Lower leg skin (tissue), 4 donors: ENCODE measurements at regions not wholly inside any gene's neighbourhood (a gene's known extent, or its start where the extent isn't known, plus 50 kb on each side); places are given as distances from the start of the nearest gene placed in this dataset.

ENCODE experiments used
- DNase-seq, 2 donors: peaks; one replicate each; pipeline ENCODE4 v3.0.0-alpha.2; 2019; ENCODE audit warnings: low spot score in 2 of 2
- H3K4me3 ChIP-seq: fragments of 200-600 bp; sonication (generic); 2 replicates; pipeline ENCODE4 v1.5.1; 2017; ENCODE audit warnings: mild to moderate bottlenecking, low read depth; ENCODE audit not compliant: poor library complexity, severe bottlenecking
- CTCF ChIP-seq, 3 donors: fragments of 450-650 bp; IDR thresholded peaks; one replicate each; pipeline ENCODE4 v1.5.1; 2016; ENCODE audit warnings: antibody characterized with exemption in 3 of 3, mild to moderate bottlenecking in 3 of 3, moderate library complexity in 2 of 3
- POLR2A ChIP-seq, 2 donors: fragments of 450-650 bp; IDR thresholded peaks; one replicate each; pipeline ENCODE4 v1.6.1; 2016 to 2017; ENCODE audit warnings: antibody characterized with exemption in 2 of 2, mild to moderate bottlenecking in 1 of 2, moderate library complexity in 1 of 2
- WGBS, 2 donors: methylation state at CpG; one replicate each; pipeline ENCODE4 v1.1.5; 2018; 5-methylcytosine and 5-hydroxymethylcytosine counted together
- intact Hi-C: fragments of 100-400 bp; cut with DNase I; formaldehyde crosslinking; loops from one replicate; pipeline ENCODE4 v1.15.0; 2023; ENCODE audit warnings: low total_unique reads

- WGBS, 2 donors = 73 to 80% methylated on average over 3 to 5 of the region's 5 CpGs
- intact Hi-C loops = no loop called here
- TF ChIP-seq POLR2A (IDR thresholded peaks at IDR 0.05) = no peak
- DNase-seq = no peak
- H3K4me3 ChIP-seq = no peak overlapping the region
These were observed 276.2 kb upstream of the CNTN6 start for GRCh38 chr3:816605-817004.

- no peak overlapping the region for H3K4me3 ChIP-seq
- 56 to 68% methylated on average over 1 of the region's 1 CpG for WGBS, 2 donors
- TF ChIP-seq POLR2A (IDR thresholded peaks at IDR 0.05) = no peak
- no peak for TF ChIP-seq CTCF (IDR thresholded peaks at IDR 0.05)
- no peak for DNase-seq
- intact Hi-C loops = no loop called here
These were observed 258.1 kb upstream of the CNTN6 start for GRCh38 chr3:834679-835078.

- intact Hi-C loops = no loop called here
- TF ChIP-seq POLR2A (IDR thresholded peaks at IDR 0.05) = no peak
These were observed 257.7 kb upstream of the CNTN6 start for GRCh38 chr3:835096-835495.

GRCh38 chr3:839981-840380 lies 252.8 kb upstream of the CNTN6 start:
- TF ChIP-seq POLR2A (IDR thresholded peaks at IDR 0.05) = no peak
- TF ChIP-seq CTCF (IDR thresholded peaks at IDR 0.05) = no peak
- H3K4me3 ChIP-seq = no peak overlapping the region
- intact Hi-C loops = no loop called here
- DNase-seq = no peak
- WGBS, 2 donors = 41 to 45% methylated on average over 1 of the region's 1 CpG

More at GRCh38 chr3:835096-835495, 257.7 kb upstream of the CNTN6 start:
- WGBS, 2 donors = 88% methylated on average over 4 of the region's 4 CpGs
- no peak overlapping the region for H3K4me3 ChIP-seq
- DNase-seq = no peak

- intact Hi-C loops = no loop called here
- no peak overlapping the region for H3K4me3 ChIP-seq
- TF ChIP-seq POLR2A (IDR thresholded peaks at IDR 0.05) (no peak), CTCF (IDR thresholded peaks at IDR 0.05) (no peak)
- no peak for DNase-seq
- 56 to 63% methylated on average over 5 of the region's 5 CpGs for WGBS, 2 donors
These were observed 241.6 kb upstream of the CNTN6 start for GRCh38 chr3:851098-851790.

GRCh38 chr3:852033-852432 lies 240.8 kb upstream of the CNTN6 start:
- intact Hi-C loops = no loop called here
- TF ChIP-seq POLR2A (IDR thresholded peaks at IDR 0.05) = no peak
- no peak for TF ChIP-seq CTCF (IDR thresholded peaks at IDR 0.05)
- H3K4me3 ChIP-seq = no peak overlapping the region
- WGBS, 2 donors = 78 to 81% methylated on average over 4 of the region's 4 CpGs
- DNase-seq = no peak

- no peak overlapping the region for H3K4me3 ChIP-seq
- no peak for TF ChIP-seq CTCF (IDR thresholded peaks at IDR 0.05)
- TF ChIP-seq POLR2A (IDR thresholded peaks at IDR 0.05) = no peak
- no peak for DNase-seq
- intact Hi-C loops = no loop called here
- WGBS, 2 donors = 78 to 86% methylated on average over 5 of the region's 5 CpGs
These were observed 239.3 kb upstream of the CNTN6 start for GRCh38 chr3:853489-853888.
